ENCODE measurements at regions not wholly inside any gene's neighbourhood (a gene's known extent, or its start where the extent isn't known, plus 50 kb on each side); places are given as distances from the start of the nearest gene placed in this dataset.

DNA sequence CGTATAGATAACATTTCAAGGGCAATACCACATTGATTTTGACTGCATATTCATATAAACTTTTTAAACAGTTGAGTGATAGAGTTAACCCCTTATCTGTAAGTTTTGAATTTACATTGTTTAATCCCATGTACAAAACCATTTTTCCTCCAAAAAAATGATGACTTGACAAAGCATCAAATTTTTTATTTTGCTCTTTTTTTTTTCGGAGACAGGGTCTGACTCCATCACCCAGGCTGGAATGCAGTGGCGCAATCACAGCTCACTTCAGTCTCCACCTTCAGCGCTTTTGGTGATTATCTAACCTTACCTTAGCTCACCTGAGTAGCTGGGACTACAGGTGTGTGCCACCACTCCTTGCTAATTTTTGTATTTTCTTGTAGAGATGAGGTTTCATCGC lies 1670.1 kb upstream of the CDH9 start:
- TF ChIP-seq, protein P1, sequence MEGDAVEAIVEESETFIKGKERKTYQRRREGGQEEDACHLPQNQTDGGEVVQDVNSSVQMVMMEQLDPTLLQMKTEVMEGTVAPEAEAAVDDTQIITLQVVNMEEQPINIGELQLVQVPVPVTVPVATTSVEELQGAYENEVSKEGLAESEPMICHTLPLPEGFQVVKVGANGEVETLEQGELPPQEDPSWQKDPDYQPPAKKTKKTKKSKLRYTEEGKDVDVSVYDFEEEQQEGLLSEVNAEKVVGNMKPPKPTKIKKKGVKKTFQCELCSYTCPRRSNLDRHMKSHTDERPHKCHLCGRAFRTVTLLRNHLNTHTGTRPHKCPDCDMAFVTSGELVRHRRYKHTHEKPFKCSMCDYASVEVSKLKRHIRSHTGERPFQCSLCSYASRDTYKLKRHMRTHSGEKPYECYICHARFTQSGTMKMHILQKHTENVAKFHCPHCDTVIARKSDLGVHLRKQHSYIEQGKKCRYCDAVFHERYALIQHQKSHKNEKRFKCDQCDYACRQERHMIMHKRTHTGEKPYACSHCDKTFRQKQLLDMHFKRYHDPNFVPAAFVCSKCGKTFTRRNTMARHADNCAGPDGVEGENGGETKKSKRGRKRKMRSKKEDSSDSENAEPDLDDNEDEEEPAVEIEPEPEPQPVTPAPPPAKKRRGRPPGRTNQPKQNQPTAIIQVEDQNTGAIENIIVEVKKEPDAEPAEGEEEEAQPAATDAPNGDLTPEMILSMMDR (IDR thresholded peaks at IDR 0.05): no peak
- TF ChIP-seq POLR2A (IDR thresholded peaks at IDR 0.05): no peak

Measured in testis (tissue), 2 donors.